ENCODE measurements at regions not wholly inside any gene's neighbourhood (a gene's known extent, or its start where the extent isn't known, plus 50 kb on each side); places are given as distances from the start of the nearest gene placed in this dataset.

DNA sequence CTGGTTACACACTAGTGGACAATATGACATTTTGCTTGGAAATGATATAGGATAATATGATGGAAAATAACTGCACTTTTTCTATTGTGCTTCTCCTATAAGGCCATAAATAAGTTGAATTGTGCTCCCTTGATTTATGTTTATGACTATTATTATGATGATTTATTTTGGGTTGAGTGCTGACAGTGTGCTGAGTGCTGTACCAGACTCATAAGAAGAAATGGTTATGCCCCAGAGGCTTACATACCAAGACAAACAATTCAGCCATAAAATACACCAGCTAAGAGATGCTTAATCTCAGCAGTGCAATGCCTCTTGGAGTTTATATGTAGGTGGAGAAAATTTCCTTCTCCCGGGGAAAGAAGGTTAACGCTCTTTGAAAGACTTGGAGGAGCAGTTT is 199.8 kb upstream of the NOCT start:
- no peak overlapping the region for H3K4me3 ChIP-seq (ENCODE audit: low read depth, low read length)
- no peak for DNase-seq (ENCODE audit: low read depth, low spot score)
- ChIA-PET CTCF (no interaction called here), POLR2A (no interaction called here)
- TF ChIP-seq, protein P1, sequence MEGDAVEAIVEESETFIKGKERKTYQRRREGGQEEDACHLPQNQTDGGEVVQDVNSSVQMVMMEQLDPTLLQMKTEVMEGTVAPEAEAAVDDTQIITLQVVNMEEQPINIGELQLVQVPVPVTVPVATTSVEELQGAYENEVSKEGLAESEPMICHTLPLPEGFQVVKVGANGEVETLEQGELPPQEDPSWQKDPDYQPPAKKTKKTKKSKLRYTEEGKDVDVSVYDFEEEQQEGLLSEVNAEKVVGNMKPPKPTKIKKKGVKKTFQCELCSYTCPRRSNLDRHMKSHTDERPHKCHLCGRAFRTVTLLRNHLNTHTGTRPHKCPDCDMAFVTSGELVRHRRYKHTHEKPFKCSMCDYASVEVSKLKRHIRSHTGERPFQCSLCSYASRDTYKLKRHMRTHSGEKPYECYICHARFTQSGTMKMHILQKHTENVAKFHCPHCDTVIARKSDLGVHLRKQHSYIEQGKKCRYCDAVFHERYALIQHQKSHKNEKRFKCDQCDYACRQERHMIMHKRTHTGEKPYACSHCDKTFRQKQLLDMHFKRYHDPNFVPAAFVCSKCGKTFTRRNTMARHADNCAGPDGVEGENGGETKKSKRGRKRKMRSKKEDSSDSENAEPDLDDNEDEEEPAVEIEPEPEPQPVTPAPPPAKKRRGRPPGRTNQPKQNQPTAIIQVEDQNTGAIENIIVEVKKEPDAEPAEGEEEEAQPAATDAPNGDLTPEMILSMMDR (IDR thresholded peaks at IDR 0.05; ENCODE audit: insufficient read depth, low read length, missing control alignments): no peak

DNA sequence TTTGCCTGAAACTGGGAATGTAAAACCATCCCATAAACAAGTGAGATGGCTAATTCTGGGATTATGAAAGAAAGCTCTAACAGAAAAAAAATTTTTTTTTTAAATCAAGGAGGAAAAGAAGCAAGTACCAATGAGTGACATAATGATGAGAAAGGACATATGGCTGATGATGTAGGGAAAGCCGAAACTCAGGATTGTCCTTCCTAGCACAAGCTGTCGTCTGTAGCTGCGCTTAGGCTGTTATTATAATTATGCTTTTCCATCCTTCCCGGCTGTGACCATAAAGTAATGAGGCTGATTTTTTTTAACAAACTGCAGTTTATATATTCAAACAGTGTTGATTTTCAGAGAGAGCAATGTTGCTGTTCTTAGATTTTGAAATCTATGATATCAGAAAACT is 209.8 kb upstream of the NOCT start:
- TF ChIP-seq, protein P1 (IDR thresholded peaks at IDR 0.05; ENCODE audit: insufficient read depth, low read length, missing control alignments): no peak
- ChIA-PET CTCF (no interaction called here), POLR2A (no interaction called here)
- H3K4me3 ChIP-seq (ENCODE audit: low read depth, low read length): no peak overlapping the region
- DNase-seq (ENCODE audit: low read depth, low spot score): no peak

GRCh38 chr4:138804711-138805110 is 210.9 kb upstream of the NOCT start:
- ChIA-PET POLR2A (interaction anchor here (0.7 kb wide), 1 partner anchor 211 kb away, joined by 4 read pairs; no protein-coding TSS in a partner anchor), CTCF (no interaction called here)
- TF ChIP-seq, protein P1 (IDR thresholded peaks at IDR 0.05; ENCODE audit: insufficient read depth, low read length, missing control alignments): no peak
- H3K4me3 ChIP-seq (ENCODE audit: low read depth, low read length): no peak overlapping the region
- DNase-seq (ENCODE audit: low read depth, low spot score): no peak

- TF ChIP-seq, protein P1 (IDR thresholded peaks at IDR 0.05; ENCODE audit: insufficient read depth, low read length, missing control alignments): no peak
- no peak for DNase-seq (ENCODE audit: low read depth, low spot score)
- ChIA-PET POLR2A (no interaction called here), CTCF (no interaction called here)
- H3K4me3 ChIP-seq (ENCODE audit: low read depth, low read length): no peak overlapping the region
These were observed 212.5 kb upstream of the NOCT start for GRCh38 chr4:138803051-138803450.

GRCh38 chr4:138802499-138802898 is 213.1 kb upstream of the NOCT start:
- H3K4me3 ChIP-seq (ENCODE audit: low read depth, low read length): no peak overlapping the region
- CTCF ChIA-PET: no interaction called here
- no peak for DNase-seq (ENCODE audit: low read depth, low spot score)
- TF ChIP-seq, protein P1 (IDR thresholded peaks at IDR 0.05; ENCODE audit: insufficient read depth, low read length, missing control alignments): no peak
- POLR2A ChIA-PET: no interaction called here

- ChIA-PET POLR2A (no interaction called here), CTCF (no interaction called here)
- no peak for DNase-seq (ENCODE audit: low read depth, low spot score)
- no peak overlapping the region for H3K4me3 ChIP-seq (ENCODE audit: low read depth, low read length)
- TF ChIP-seq, protein P1 (IDR thresholded peaks at IDR 0.05; ENCODE audit: insufficient read depth, low read length, missing control alignments): no peak
These were observed 215.2 kb upstream of the NOCT start for GRCh38 chr4:138800421-138800820.

All from AG04449 (cell line).